VCaP (cell line): ENCODE measurements at regions not wholly inside any gene's neighbourhood (a gene's known extent, or its start where the extent isn't known, plus 50 kb on each side); places are given as distances from the start of the nearest gene placed in this dataset.

Source experiments
- H3K27ac ChIP-seq: fragments of 450-650 bp; 2 replicates; pipeline ENCODE4 v1.5.1; 2017
- CTCF ChIP-seq: fragments of 450-650 bp; conservative IDR thresholded peaks from 2 replicates; pipeline ENCODE4 v1.5.1; 2017; ENCODE audit warnings: mild to moderate bottlenecking, moderate library complexity

- H3K27ac ChIP-seq = no peak overlapping the region
- TF ChIP-seq CTCF = no peak
Measured at GRCh38 chr2:142478206-142478605, 347.4 kb upstream of the LRP1B start.

- TF ChIP-seq CTCF = no peak
- peak overlapping the region; percentile 1; the same call in 1 of the 2 replicates for H3K27ac ChIP-seq
Measured at GRCh38 chr2:142472382-142472781, 341.6 kb upstream of the LRP1B start.

GRCh38 chr2:142467321-142467720 lies 336.5 kb upstream of the LRP1B start:
- TF ChIP-seq CTCF = no peak
- no peak overlapping the region for H3K27ac ChIP-seq

- no peak for TF ChIP-seq CTCF
Measured at GRCh38 chr2:142463047-142463446, 332.2 kb upstream of the LRP1B start.

GRCh38 chr2:142462306-142462705 lies 331.5 kb upstream of the LRP1B start:
- no peak for TF ChIP-seq CTCF
- no peak overlapping the region for H3K27ac ChIP-seq

More at GRCh38 chr2:142463047-142463446, 332.2 kb upstream of the LRP1B start:
- H3K27ac ChIP-seq = no peak overlapping the region

GRCh38 chr2:142445551-142446072 lies 314.8 kb upstream of the LRP1B start:
- TF ChIP-seq CTCF = no peak
- H3K27ac ChIP-seq = no peak overlapping the region

- H3K27ac ChIP-seq = no peak overlapping the region
- no peak for TF ChIP-seq CTCF
Measured at GRCh38 chr2:142445023-142445422, 314.2 kb upstream of the LRP1B start.
